Endothelial cell of umbilical vein (primary cell): ENCODE measurements at regions not wholly inside any gene's neighbourhood (a gene's known extent, or its start where the extent isn't known, plus 50 kb on each side); places are given as distances from the start of the nearest gene placed in this dataset.

Experiments
- BruUV-seq: library from RNA; stranded (reverse); fragments of 400-500 nt; replicated peaks from 2 replicates; lab custom pipeline; 2021; lab: Mats Ljungman, UMichigan
- CTCF ChIA-PET: fragments of 300-600, 350-600 bp; sonication (Branson Sonifier 250); formaldehyde crosslinking; loops from one replicate; lab custom pipeline; 2021; ENCODE audit warnings: antibody characterized with exemption, inconsistent platforms; lab: Charles Lee
- POLR2A ChIA-PET: fragments of 300-600, 350-600 bp; sonication (Branson Sonifier 250); formaldehyde crosslinking; loops from one replicate; lab custom pipeline; 2021; ENCODE audit warnings: antibody characterized with exemption, inconsistent platforms; lab: Charles Lee
- DNase-seq: peaks from one replicate; pipeline ENCODE4 v3.0.0-alpha.2; 2011; ENCODE audit warnings: low read depth, low spot score
- FAIRE-seq: peaks from 2 replicates; lab custom pipeline; 2011; peaks lifted over from hg19 to GRCh38; lab: Jason Lieb, UNC
- H2AFZ ChIP-seq: 2 replicates; pipeline ENCODE4 v1.6.0; 2012; ENCODE audit warnings: low read depth, low read length, control low read depth, inconsistent platforms
- H3K27ac ChIP-seq: 2 replicates; pipeline ENCODE4 v1.5.1; 2011; ENCODE audit warnings: low read depth, mild to moderate bottlenecking, control low read depth, low read length, moderate library complexity; ENCODE audit not compliant: insufficient read depth
- H3K27me3 ChIP-seq, 2 experiments: 2 replicates each; pipeline versions ENCODE4 v1.6.0 to v1.6.1; 2011; ENCODE audit warnings: low read length in 2 of 2, mixed read lengths in 1 of 2; ENCODE audit not compliant: control insufficient read depth in 2 of 2, insufficient read depth in 2 of 2
- H3K36me3 ChIP-seq, 2 experiments: 2 replicates in 1 of 2; 3 replicates in 1 of 2; pipeline ENCODE4 v1.5.1; 2011; ENCODE audit warnings: low read length in 2 of 2, mild to moderate bottlenecking in 1 of 2, moderate library complexity in 1 of 2; ENCODE audit not compliant: control insufficient read depth in 2 of 2, insufficient read depth in 2 of 2; ENCODE audit errors: extremely low read depth in 1 of 2
- H3K4me1 ChIP-seq: 3 replicates; pipeline ENCODE4 v1.5.1; 2011; ENCODE audit warnings: mild to moderate bottlenecking, low read length; ENCODE audit not compliant: control insufficient read depth, insufficient read depth; ENCODE audit errors: extremely low read depth
- H3K4me2 ChIP-seq: 2 replicates; pipeline ENCODE4 v1.6.1; 2011; ENCODE audit warnings: low read length, control low read depth, mixed read lengths; ENCODE audit not compliant: insufficient read depth
- H3K4me3 ChIP-seq, 3 experiments: fragments of 200-600 bp in 1 of 3; sonication (generic), shearing (Covaris generic) in 1 of 3; replicated peaks in 1 of 3; 2 replicates each; pipeline ENCODE4 v1.5.1; 2011 to 2016; ENCODE audit warnings: control low read depth in 3 of 3, low read length in 3 of 3, mild to moderate bottlenecking in 2 of 3, inconsistent platforms in 1 of 3, low read depth in 1 of 3, moderate library complexity in 1 of 3; ENCODE audit not compliant: insufficient read depth in 1 of 3
- H3K79me2 ChIP-seq: 2 replicates; pipeline ENCODE4 v1.6.0; 2012; ENCODE audit warnings: low read length, inconsistent platforms; ENCODE audit not compliant: control insufficient read depth, insufficient read depth
- H3K9ac ChIP-seq: replicated peaks from 2 replicates; pipeline ENCODE3; 2011; ENCODE audit warnings: low read length, control low read depth; ENCODE audit not compliant: insufficient read depth; ENCODE audit errors: extremely low read depth
- H3K9me1 ChIP-seq: replicated peaks from 3 replicates; pipeline ENCODE4 v1.6.0; 2011; ENCODE audit warnings: mild to moderate bottlenecking, low read length; ENCODE audit not compliant: control insufficient read depth, insufficient read depth; ENCODE audit errors: extremely low read depth
- H3K9me3 ChIP-seq: replicated peaks from 2 replicates; pipeline ENCODE4 v1.5.1; 2012; ENCODE audit warnings: low read length, inconsistent platforms; ENCODE audit not compliant: control insufficient read depth, insufficient read depth
- H4K20me1 ChIP-seq: replicated peaks from 2 replicates; pipeline ENCODE3; 2011; ENCODE audit warnings: mild to moderate bottlenecking, low read length; ENCODE audit not compliant: control insufficient read depth, insufficient read depth; ENCODE audit errors: extremely low read depth
- EZH2 ChIP-seq: IDR thresholded peaks from 2 replicates; pipeline ENCODE4 v1.6.1; 2012; ENCODE audit warnings: borderline replicate concordance, low read depth, mild to moderate bottlenecking, moderate library complexity, low read length, inconsistent platforms; ENCODE audit not compliant: severe bottlenecking
- FOS ChIP-seq: IDR thresholded peaks from 2 replicates; pipeline ENCODE4 v1.6.1; 2011; ENCODE audit warnings: mild to moderate bottlenecking, low read length, moderate library complexity, borderline replicate concordance; ENCODE audit not compliant: insufficient read depth
- GATA2 ChIP-seq: IDR thresholded peaks from 2 replicates; pipeline ENCODE4 v1.7.0; 2011; ENCODE audit warnings: low read depth, mild to moderate bottlenecking, moderate library complexity, mixed read lengths, low read length; ENCODE audit not compliant: insufficient read length, insufficient read depth
- JUN ChIP-seq: IDR thresholded peaks from 2 replicates; pipeline ENCODE4 v1.6.1; 2011; ENCODE audit warnings: borderline replicate concordance, low read depth; ENCODE audit not compliant: insufficient read length, insufficient read depth
- MYC ChIP-seq: IDR thresholded peaks from one replicate; pipeline ENCODE4 v1.6.1; 2011; ENCODE audit warnings: mild to moderate bottlenecking, low read depth, low read length
- POLR2A ChIP-seq: IDR thresholded peaks from 2 replicates; pipeline ENCODE4 v1.6.1; 2012; ENCODE audit warnings: low read depth, mild to moderate bottlenecking, control low read depth, low read length
- POLR2AphosphoS5 ChIP-seq: IDR thresholded peaks from 2 replicates; pipeline ENCODE4 v1.6.1; 2012; ENCODE audit warnings: low read depth, mild to moderate bottlenecking, control low read depth, low read length, moderate library complexity; ENCODE audit not compliant: insufficient read depth
- dilution Hi-C: fragments of 300-500 bp; cut with MboI; formaldehyde crosslinking; loops from one replicate; pipeline ENCODE4 v1.15.0; 2019; ENCODE audit warnings: low sequenced_read_pairs; ENCODE audit not compliant: extremely low pct_ligation_motif_present
- intact Hi-C: fragments of 100-400 bp; cut with micrococcal nuclease; formaldehyde crosslinking; loops from one replicate; pipeline ENCODE4 v1.10.0; 2022
- TF ChIP-seq, protein P1 (sequence below): IDR thresholded peaks from 2 replicates; pipeline ENCODE4 v1.6.1; 2011; ENCODE audit not compliant: insufficient read depth, insufficient read length
- TF ChIP-seq, protein P2 (sequence below), 2 donors: IDR thresholded peaks; 1 replicate in 1 of 2; 2 replicates in 1 of 2; pipeline ENCODE4 v1.5.1; 2011; ENCODE audit warnings: low read length in 2 of 2, mild to moderate bottlenecking in 2 of 2, moderate library complexity in 2 of 2, control low read depth in 1 of 2, inconsistent platforms in 1 of 2, low read depth in 1 of 2; ENCODE audit not compliant: insufficient read depth in 1 of 2; ENCODE audit errors: extremely low read depth in 1 of 2

DNA sequence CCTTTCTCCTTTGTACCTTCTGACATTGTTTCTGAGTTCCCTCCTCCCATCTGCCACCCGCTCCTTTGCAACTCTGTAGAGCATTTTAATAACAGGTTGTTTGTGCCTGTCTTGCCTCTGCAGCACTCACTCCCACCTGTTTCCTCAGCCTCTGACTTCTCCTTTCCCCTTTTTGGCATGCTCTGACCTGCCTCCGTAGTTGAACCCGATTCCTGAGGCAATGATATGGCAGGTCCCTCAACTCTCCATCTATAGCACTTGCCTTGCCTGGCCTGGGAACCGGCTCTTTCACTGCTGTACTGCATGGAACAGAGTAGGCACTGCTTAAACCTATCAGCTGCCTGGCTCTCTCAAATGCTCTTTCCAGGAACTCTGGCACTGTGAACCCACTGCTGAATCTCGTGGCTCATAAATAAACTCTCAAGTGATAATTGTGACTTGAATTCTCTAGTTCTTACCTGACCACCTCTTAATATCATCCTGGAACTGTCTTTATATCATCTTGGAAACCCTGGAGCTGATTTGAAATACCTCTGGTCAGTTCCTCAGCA is 50.3 kb downstream of the UTRN start:
- CTCF ChIA-PET, result interaction anchor here (1.1 kb wide), 1 partner anchor 51 kb away, joined by 3 read pairs; no protein-coding TSS in a partner anchor

More for the DNA sequence above, 50.3 kb downstream of the UTRN start:
- Histone ChIP-seq H3K27me3 (no peaks in the 10 kb centered on the region), H4K20me1 (peaks cover 2% of the 10 kb centered on the region), H2AFZ (no peak overlapping the region), H3K4me2 (no peak overlapping the region), H3K9ac (no peak overlapping the region), H3K9me3 (no peaks in the 10 kb centered on the region), H3K9me1 (no peaks in the 10 kb centered on the region), H3K4me1 (peaks cover 4% of the 10 kb centered on the region), H3K79me2 (peaks cover 40% of the 10 kb centered on the region), H3K27ac (no peak overlapping the region), H3K36me3 (no peaks in the 10 kb centered on the region), H3K4me3 (no peak overlapping the region)
- TF ChIP-seq POLR2AphosphoS5, result no peak
- no peak for TF ChIP-seq JUN
- no peak for TF ChIP-seq FOS
- TF ChIP-seq, protein P1, sequence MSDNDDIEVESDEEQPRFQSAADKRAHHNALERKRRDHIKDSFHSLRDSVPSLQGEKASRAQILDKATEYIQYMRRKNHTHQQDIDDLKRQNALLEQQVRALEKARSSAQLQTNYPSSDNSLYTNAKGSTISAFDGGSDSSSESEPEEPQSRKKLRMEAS, result no peak
- TF ChIP-seq EZH2, result no peak
- no peak for TF ChIP-seq POLR2A
- no peak for TF ChIP-seq MYC
- TF ChIP-seq GATA2, result no peak
- TF ChIP-seq, protein P2, sequence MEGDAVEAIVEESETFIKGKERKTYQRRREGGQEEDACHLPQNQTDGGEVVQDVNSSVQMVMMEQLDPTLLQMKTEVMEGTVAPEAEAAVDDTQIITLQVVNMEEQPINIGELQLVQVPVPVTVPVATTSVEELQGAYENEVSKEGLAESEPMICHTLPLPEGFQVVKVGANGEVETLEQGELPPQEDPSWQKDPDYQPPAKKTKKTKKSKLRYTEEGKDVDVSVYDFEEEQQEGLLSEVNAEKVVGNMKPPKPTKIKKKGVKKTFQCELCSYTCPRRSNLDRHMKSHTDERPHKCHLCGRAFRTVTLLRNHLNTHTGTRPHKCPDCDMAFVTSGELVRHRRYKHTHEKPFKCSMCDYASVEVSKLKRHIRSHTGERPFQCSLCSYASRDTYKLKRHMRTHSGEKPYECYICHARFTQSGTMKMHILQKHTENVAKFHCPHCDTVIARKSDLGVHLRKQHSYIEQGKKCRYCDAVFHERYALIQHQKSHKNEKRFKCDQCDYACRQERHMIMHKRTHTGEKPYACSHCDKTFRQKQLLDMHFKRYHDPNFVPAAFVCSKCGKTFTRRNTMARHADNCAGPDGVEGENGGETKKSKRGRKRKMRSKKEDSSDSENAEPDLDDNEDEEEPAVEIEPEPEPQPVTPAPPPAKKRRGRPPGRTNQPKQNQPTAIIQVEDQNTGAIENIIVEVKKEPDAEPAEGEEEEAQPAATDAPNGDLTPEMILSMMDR (IDR thresholded peaks at IDR 0.05; ENCODE audit: extremely low read depth in 1 of 2, insufficient read depth in 1 of 2, low read depth in 1 of 2, low read length in 2 of 2), result no peak
- no TSS peak for BruUV-seq
- dilution Hi-C loops (no loop called here), intact Hi-C loops (no loop called here)
- FAIRE-seq (no peak), DNase-seq (no peak)
- POLR2A ChIA-PET, result no interaction called here
